Endodermal cell (in vitro differentiated cells): ENCODE measurements at regions not wholly inside any gene's neighbourhood (a gene's known extent, or its start where the extent isn't known, plus 50 kb on each side); places are given as distances from the start of the nearest gene placed in this dataset.

Experiments used
- DNase-seq: peaks from one replicate; pipeline ENCODE4 v3.0.0-alpha.2; 2017
- H3K27ac ChIP-seq: 2 replicates; pipeline ENCODE4 v1.5.1; 2013; ENCODE audit warnings: mild to moderate bottlenecking, low read depth, low read length, moderate library complexity
- H3K27me3 ChIP-seq: 2 replicates; pipeline ENCODE4 v1.6.1; 2013; ENCODE audit warnings: mild to moderate bottlenecking, low read length, moderate library complexity; ENCODE audit not compliant: insufficient read depth, control insufficient read depth, poor library complexity, severe bottlenecking
- H3K36me3 ChIP-seq: 2 replicates; pipeline ENCODE4 v1.7.0; 2013; ENCODE audit warnings: mild to moderate bottlenecking, low read length, moderate library complexity; ENCODE audit not compliant: control insufficient read depth, insufficient read depth
- H3K4me1 ChIP-seq: one replicate; pipeline ENCODE4 v1.7.0; 2013; ENCODE audit warnings: low read length; ENCODE audit not compliant: control insufficient read depth, insufficient read depth
- H3K4me3 ChIP-seq: 2 replicates; pipeline ENCODE4 v1.5.1; 2013; ENCODE audit warnings: mild to moderate bottlenecking, low read length, moderate library complexity
- H3K9ac ChIP-seq: 2 replicates; pipeline ENCODE4 v1.6.1; 2013; ENCODE audit warnings: mild to moderate bottlenecking, low read length, moderate library complexity; ENCODE audit not compliant: poor library complexity, severe bottlenecking; ENCODE audit errors: extremely low read depth
- H3K9me3 ChIP-seq: 2 replicates; pipeline ENCODE4 v1.6.1; 2013; ENCODE audit warnings: mild to moderate bottlenecking, low read length, moderate library complexity; ENCODE audit not compliant: control insufficient read depth
- H3K27ac Mint-ChIP-seq: 2 replicates; pipeline ENCODE4 v1.8.0; 2020; ENCODE audit warnings: mixed read lengths
- H3K27me3 Mint-ChIP-seq: 2 replicates; pipeline ENCODE4 v1.8.0; 2021; ENCODE audit warnings: mild to moderate bottlenecking, mixed read lengths; ENCODE audit not compliant: insufficient read depth
- H3K36me3 Mint-ChIP-seq: 2 replicates; pipeline ENCODE4 v1.8.0; 2020; ENCODE audit warnings: low read depth, mixed read lengths
- H3K4me1 Mint-ChIP-seq: 2 replicates; pipeline ENCODE4 v1.8.0; 2020; ENCODE audit warnings: mixed read lengths
- H3K4me3 Mint-ChIP-seq: 2 replicates; pipeline ENCODE4 v1.8.0; 2020; ENCODE audit warnings: mild to moderate bottlenecking, moderate library complexity, mixed read lengths
- H3K9me3 Mint-ChIP-seq: 2 replicates; pipeline ENCODE4 v1.8.0; 2020; ENCODE audit warnings: mild to moderate bottlenecking, mixed read lengths
- CTCF ChIP-seq: fragments of 200-600 bp; sonication (generic); conservative IDR thresholded peaks from 2 replicates; pipeline ENCODE4 v1.5.0; 2021; ENCODE audit warnings: antibody characterized with exemption, mild to moderate bottlenecking
- WGBS, 2 experiments: methylation state at CpG; one replicate each; pipeline versions ENCODE4 v1.1.5 to v1.1.7; 2013; ENCODE audit warnings: missing lambda C conversion rate in 2 of 2, mixed read lengths in 1 of 2; ENCODE audit not compliant: insufficient coverage in 1 of 2, insufficient read length in 1 of 2; 5-methylcytosine and 5-hydroxymethylcytosine counted together

GRCh38 chr3:26375843-26376530 lies 246.6 kb upstream of the LRRC3B start:
- H3K4me1 ChIP-seq = no peaks in the 10 kb centered on the region
- Mint-ChIP-seq H3K4me3 (no peak overlapping the region), H3K36me3 (no peaks in the 10 kb centered on the region), H3K9me3 (no peaks in the 10 kb centered on the region), H3K4me1 (peaks cover 18% of the 10 kb centered on the region), H3K27ac (peak overlapping the region; percentile 14), H3K27me3 (peaks cover 2% of the 10 kb centered on the region)
- no peak overlapping the region for H3K27ac ChIP-seq
- no peak for DNase-seq
- WGBS, 2 experiments = 81 to 85% methylated on average over 3 of the region's 3 CpGs
- H3K9ac ChIP-seq = no peak overlapping the region
- H3K4me3 ChIP-seq = no peak overlapping the region
- no peaks in the 10 kb centered on the region for H3K27me3 ChIP-seq
- TF ChIP-seq CTCF = no peak
- no peaks in the 10 kb centered on the region for H3K36me3 ChIP-seq
- no peaks in the 10 kb centered on the region for H3K9me3 ChIP-seq

DNA sequence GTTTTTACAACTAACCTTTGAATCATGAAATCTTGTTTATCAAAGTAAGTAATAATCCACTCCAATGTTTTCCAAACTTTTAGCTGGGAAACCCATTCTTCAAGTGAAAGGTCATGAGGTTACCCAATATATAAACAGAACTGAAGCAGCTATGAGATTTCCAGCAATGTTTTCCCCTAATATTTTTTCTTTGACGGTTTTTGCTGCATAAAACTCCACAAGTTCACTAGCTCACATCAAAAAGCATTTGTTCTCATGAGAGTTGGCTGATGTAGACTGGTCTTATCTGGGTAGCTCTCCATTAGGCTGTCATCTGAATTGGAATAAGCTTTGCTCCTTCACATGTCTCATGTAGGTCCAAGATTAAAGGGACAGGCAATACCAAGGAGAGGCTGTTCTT lies 241.2 kb upstream of the LRRC3B start:
- H3K4me3 Mint-ChIP-seq = no peak overlapping the region
- H3K27me3 Mint-ChIP-seq = no peaks in the 10 kb centered on the region
- DNase-seq = no peak
- H3K4me1 Mint-ChIP-seq = peaks cover 11% of the 10 kb centered on the region
- Histone ChIP-seq H3K4me1 (no peaks in the 10 kb centered on the region), H3K9me3 (no peaks in the 10 kb centered on the region), H3K4me3 (no peak overlapping the region), H3K27me3 (no peaks in the 10 kb centered on the region), H3K36me3 (no peaks in the 10 kb centered on the region), H3K27ac (no peak overlapping the region), H3K9ac (no peak overlapping the region)
- no peaks in the 10 kb centered on the region for H3K36me3 Mint-ChIP-seq
- 85 to 89% methylated on average over 1 of the region's 1 CpG for WGBS, 2 experiments
- no peaks in the 10 kb centered on the region for H3K9me3 Mint-ChIP-seq
- TF ChIP-seq CTCF = no peak
- no peak overlapping the region for H3K27ac Mint-ChIP-seq

- TF ChIP-seq CTCF = no peak
- DNase-seq = no peak
- Mint-ChIP-seq H3K27me3 (no peaks in the 10 kb centered on the region), H3K36me3 (peaks cover 5% of the 10 kb centered on the region), H3K4me3 (no peak overlapping the region), H3K27ac (no peak overlapping the region), H3K4me1 (peaks cover 2% of the 10 kb centered on the region), H3K9me3 (peaks cover 14% of the 10 kb centered on the region)
- WGBS, 2 experiments = 93 to 100% methylated on average over 2 of the region's 2 CpGs
- H3K27ac ChIP-seq = no peak overlapping the region
- no peaks in the 10 kb centered on the region for H3K36me3 ChIP-seq
- peaks cover 11% of the 10 kb centered on the region for H3K9me3 ChIP-seq
- no peak overlapping the region for H3K9ac ChIP-seq
- peaks cover 4% of the 10 kb centered on the region for H3K4me1 ChIP-seq
- no peaks in the 10 kb centered on the region for H3K27me3 ChIP-seq
- no peak overlapping the region for H3K4me3 ChIP-seq
Observed at GRCh38 chr3:26406636-26407035, 215.9 kb upstream of the LRRC3B start.
